DND-41 (cell line): ENCODE measurements at regions not wholly inside any gene's neighbourhood (a gene's known extent, or its start where the extent isn't known, plus 50 kb on each side); places are given as distances from the start of the nearest gene placed in this dataset.

Experiments
- ATAC-seq: fragments of 200-7000 bp; cut with Tn5 transposase; 3 replicates; pipeline ENCODE4 v1.9.1; 2021; ENCODE audit warnings: low read depth; ENCODE audit not compliant: insufficient read depth
- DNase-seq: peaks from one replicate; pipeline ENCODE4 v3.0.0-alpha.2; 2020
- H2AFZ ChIP-seq: 2 replicates; pipeline ENCODE4 v1.6.0; 2012; ENCODE audit warnings: low read depth, low read length
- H3K27ac ChIP-seq: 2 replicates; pipeline ENCODE4 v1.5.1; 2012; ENCODE audit warnings: low read length, inconsistent platforms
- H3K27me3 ChIP-seq: fragments of 200-600 bp; sonication (generic); 2 replicates; pipeline ENCODE4 v1.6.0; 2012; ENCODE audit warnings: low read length, mild to moderate bottlenecking, inconsistent platforms; ENCODE audit not compliant: insufficient read depth, poor library complexity
- H3K36me3 ChIP-seq: 2 replicates; pipeline ENCODE4 v1.5.1; 2012; ENCODE audit warnings: low read length, inconsistent platforms; ENCODE audit not compliant: insufficient read depth
- H3K4me1 ChIP-seq: 2 replicates; pipeline ENCODE4 v1.5.1; 2012; ENCODE audit warnings: mild to moderate bottlenecking, low read length; ENCODE audit not compliant: insufficient read depth
- H3K4me2 ChIP-seq: 2 replicates; pipeline ENCODE4 v1.6.0; 2012; ENCODE audit warnings: mild to moderate bottlenecking, moderate library complexity, low read length, inconsistent platforms; ENCODE audit not compliant: insufficient read depth
- H3K4me3 ChIP-seq, 2 experiments: fragments of 200-600 bp in 1 of 2; shearing (Covaris generic) in 1 of 2; 2 replicates each; pipeline ENCODE4 v1.5.1; 2012 to 2016; ENCODE audit warnings: inconsistent platforms in 2 of 2, low read length in 2 of 2, mild to moderate bottlenecking in 2 of 2, low read depth in 1 of 2, moderate library complexity in 1 of 2
- H3K79me2 ChIP-seq: 2 replicates; pipeline ENCODE4 v1.6.0; 2012; ENCODE audit warnings: low read length, inconsistent platforms; ENCODE audit not compliant: insufficient read depth
- H3K9ac ChIP-seq: 2 replicates; pipeline ENCODE4 v1.6.0; 2012; ENCODE audit warnings: low read depth, mild to moderate bottlenecking, inconsistent platforms, low read length, moderate library complexity
- H3K9me3 ChIP-seq: 2 replicates; pipeline ENCODE4 v1.5.1; 2012; ENCODE audit warnings: low read length, moderate library complexity, mild to moderate bottlenecking, inconsistent platforms; ENCODE audit not compliant: insufficient read depth, severe bottlenecking
- H4K20me1 ChIP-seq: 2 replicates; pipeline ENCODE4 v1.6.0; 2012; ENCODE audit warnings: low read length; ENCODE audit not compliant: insufficient read depth
- CTCF ChIP-seq: IDR thresholded peaks from 2 replicates; pipeline ENCODE4 v1.5.1; 2012; ENCODE audit warnings: borderline replicate concordance, low read length, moderate library complexity, mild to moderate bottlenecking; ENCODE audit not compliant: poor library complexity, severe bottlenecking; ENCODE audit errors: extremely low read depth
- EZH2 ChIP-seq: IDR thresholded peaks from 3 replicates; pipeline ENCODE4 v1.6.1; 2012; ENCODE audit warnings: borderline replicate concordance, low read depth, mild to moderate bottlenecking, moderate library complexity, low read length, inconsistent platforms; ENCODE audit not compliant: severe bottlenecking

DNA sequence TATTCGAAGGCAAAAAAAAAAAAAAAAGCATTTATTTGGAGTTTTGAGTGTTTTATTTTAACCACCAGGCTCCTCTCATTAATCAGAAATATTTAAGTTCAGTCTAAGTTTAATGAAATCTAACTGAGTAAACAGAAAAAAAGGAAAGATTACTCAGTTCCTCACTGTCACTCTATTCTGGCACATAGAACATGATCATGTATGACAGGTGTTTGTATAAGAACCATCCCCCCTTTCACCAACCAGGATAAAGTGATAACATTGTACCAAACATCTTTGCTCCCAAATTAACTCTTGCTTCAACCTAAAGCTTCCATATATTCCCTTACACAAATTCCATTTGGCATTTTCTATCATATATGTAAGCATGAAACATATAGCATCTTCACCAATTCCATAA lies 176.2 kb upstream of the HSF2 start:
- TF ChIP-seq CTCF (no peak), EZH2 (no peak)
- no peak overlapping the region for H3K9ac ChIP-seq

DNA sequence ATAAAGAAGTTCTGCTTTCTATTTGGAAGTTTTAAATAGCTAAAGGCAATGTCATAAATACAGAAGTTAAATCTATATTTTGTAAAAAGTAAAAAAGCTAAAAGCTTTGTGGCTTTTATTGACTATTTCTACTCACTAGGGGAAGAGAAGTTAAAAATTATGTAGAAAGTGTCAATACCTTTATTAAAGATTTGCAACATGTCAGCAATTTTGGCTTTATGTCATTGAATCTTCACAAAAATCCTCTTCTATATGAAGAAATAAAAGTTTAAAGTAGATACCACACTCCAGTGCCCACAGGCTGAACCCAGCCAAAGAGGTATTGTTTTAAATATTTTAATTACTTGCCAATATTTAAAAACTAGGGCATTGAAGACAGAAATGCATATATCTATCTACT lies 160.6 kb upstream of the HSF2 start:
- no peaks in the 10 kb centered on the region for H3K36me3 ChIP-seq
- H3K9me3 ChIP-seq = peaks cover 6% of the 10 kb centered on the region
- H3K4me1 ChIP-seq = no peaks in the 10 kb centered on the region
- no peak for ATAC-seq
- no peak overlapping the region for H3K4me3 ChIP-seq
- no peak overlapping the region for H2AFZ ChIP-seq
- TF ChIP-seq EZH2 (no peak), CTCF (no peak)
- DNase-seq = no peak
- no peak overlapping the region for H3K27ac ChIP-seq
- H3K4me2 ChIP-seq = no peak overlapping the region
- no peaks in the 10 kb centered on the region for H3K27me3 ChIP-seq
- H3K79me2 ChIP-seq = no peaks in the 10 kb centered on the region
- H3K9ac ChIP-seq = no peak overlapping the region
- no peaks in the 10 kb centered on the region for H4K20me1 ChIP-seq

More for the DNA sequence above, 176.2 kb upstream of the HSF2 start:
- Histone ChIP-seq H4K20me1 (no peaks in the 10 kb centered on the region), H3K9me3 (no peaks in the 10 kb centered on the region), H3K27ac (no peak overlapping the region), H3K4me3 (no peak overlapping the region), H3K79me2 (no peaks in the 10 kb centered on the region), H3K36me3 (no peaks in the 10 kb centered on the region), H3K4me1 (no peaks in the 10 kb centered on the region), H3K4me2 (no peak overlapping the region), H2AFZ (no peak overlapping the region), H3K27me3 (no peaks in the 10 kb centered on the region)
- DNase-seq (no peak), ATAC-seq (no peak)

DNA sequence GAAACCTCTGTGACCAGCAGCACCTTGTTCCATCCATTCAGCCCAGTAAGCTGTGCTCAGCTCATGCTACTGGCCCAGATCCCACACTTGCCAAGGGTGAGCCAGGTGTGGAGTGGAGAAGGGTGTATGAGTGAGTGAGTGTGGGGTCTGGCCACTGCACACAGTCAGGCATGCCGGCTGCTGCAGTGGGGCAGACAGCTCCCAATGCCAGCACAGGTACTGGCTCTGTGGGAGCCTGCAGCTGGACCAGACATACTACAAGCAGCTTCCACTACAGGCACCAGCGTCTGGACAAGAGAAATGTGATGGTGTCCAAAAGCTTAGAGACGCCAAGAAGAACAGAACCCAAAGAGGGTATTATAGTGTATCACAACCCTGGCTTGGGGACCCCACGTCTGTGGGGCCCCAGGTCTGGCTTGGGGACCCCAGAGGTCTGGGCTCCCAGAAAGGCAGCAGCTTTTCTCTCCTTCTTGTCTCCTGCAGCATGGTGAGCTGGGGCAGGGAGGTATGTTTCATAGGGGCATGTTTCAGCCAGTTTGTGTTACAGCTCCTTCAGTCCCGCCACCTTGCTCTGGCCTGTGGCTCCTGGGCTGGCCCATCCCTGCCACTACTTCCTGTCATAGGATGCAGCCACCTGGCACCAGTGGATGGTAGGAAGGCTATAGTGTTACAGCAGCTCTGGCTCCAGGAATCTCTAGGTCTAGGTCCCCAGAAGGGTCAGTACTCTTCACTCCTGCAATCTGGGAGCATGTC lies 152.4 kb upstream of the HSF2 start:
- Histone ChIP-seq H3K4me1 (no peaks in the 10 kb centered on the region), H2AFZ (no peak overlapping the region), H3K36me3 (no peaks in the 10 kb centered on the region), H3K27me3 (no peaks in the 10 kb centered on the region), H3K79me2 (no peaks in the 10 kb centered on the region), H3K27ac (no peak overlapping the region), H3K4me3 (no peak overlapping the region), H4K20me1 (no peaks in the 10 kb centered on the region), H3K9ac (no peak overlapping the region), H3K9me3 (peaks cover 19% of the 10 kb centered on the region), H3K4me2 (no peak overlapping the region)
- no peak for TF ChIP-seq CTCF
- no peak for TF ChIP-seq EZH2
- ATAC-seq (no peak), DNase-seq (no peak)
